ENCODE measurements at regions not wholly inside any gene's neighbourhood (a gene's known extent, or its start where the extent isn't known, plus 50 kb on each side); places are given as distances from the start of the nearest gene placed in this dataset.

DNA sequence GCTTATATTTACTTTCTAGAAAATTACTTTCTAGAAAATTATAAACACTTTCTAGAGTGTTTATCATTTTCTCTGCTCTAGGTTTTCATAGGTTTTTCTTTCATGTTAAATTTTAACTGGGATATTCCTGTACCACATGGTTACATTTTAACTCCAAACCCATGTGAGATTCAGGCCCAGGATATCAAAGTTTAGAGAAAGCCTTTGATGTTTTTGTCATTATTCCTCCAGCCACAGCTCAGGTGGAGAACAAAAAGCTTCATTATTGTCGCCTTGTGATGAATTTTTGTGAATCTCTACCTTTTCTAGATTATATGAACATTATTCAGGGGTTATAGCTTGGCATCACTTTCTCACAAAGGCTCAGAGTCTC, 816.0 kb downstream of the SQOR start:
- no peak for DNase-seq (ENCODE audit: low read depth, low spot score)
- no peak overlapping the region for H3K27ac ChIP-seq

DNA sequence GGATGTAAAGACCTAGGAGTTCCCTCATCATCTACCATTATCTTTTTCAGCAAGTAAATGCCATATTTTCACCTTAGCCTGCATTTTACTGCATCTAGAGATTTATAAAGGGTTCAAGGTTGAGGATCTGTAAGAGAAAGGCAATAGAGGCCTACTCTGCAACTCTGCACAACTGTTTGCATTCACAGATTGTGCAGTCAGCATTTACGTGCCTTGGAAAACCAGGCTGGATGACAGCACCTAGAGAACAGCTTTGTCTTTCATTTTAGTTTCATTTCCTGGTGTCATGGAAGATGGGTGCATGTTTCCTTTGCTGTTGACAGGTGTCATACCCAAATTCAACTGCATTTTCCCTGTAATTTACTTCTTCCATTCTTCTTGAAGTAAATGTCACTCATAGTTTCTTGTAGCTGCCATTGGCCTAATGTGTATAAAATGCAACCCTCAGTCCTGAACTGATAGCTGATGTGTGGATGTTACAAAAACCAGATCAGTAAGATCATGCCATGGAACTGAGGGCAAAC, 817.5 kb downstream of the SQOR start:
- no peak for DNase-seq (ENCODE audit: low read depth, low spot score)
- H3K27ac ChIP-seq = no peak overlapping the region

DNA sequence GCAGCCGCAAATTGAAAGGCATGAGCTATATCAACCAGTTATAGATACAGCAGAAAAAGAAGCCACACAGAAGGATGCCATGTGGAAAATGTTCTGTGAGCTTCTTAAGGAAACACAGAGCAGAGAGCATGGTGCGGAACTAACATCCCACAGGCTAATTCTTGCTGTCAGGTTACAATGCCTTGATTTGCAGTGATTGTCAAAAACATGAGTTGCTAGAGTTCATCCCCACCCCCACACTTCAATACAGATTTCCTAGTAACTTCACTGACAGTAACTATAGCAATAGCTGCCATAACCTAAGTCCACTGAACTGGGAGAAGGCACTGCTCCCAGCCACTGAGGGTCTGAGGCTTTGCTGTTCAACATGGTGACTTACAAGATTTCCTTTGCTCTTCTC, 821.6 kb downstream of the SQOR start:
- no peak for DNase-seq (ENCODE audit: low read depth, low spot score)
- no peak overlapping the region for H3K27ac ChIP-seq

DNA sequence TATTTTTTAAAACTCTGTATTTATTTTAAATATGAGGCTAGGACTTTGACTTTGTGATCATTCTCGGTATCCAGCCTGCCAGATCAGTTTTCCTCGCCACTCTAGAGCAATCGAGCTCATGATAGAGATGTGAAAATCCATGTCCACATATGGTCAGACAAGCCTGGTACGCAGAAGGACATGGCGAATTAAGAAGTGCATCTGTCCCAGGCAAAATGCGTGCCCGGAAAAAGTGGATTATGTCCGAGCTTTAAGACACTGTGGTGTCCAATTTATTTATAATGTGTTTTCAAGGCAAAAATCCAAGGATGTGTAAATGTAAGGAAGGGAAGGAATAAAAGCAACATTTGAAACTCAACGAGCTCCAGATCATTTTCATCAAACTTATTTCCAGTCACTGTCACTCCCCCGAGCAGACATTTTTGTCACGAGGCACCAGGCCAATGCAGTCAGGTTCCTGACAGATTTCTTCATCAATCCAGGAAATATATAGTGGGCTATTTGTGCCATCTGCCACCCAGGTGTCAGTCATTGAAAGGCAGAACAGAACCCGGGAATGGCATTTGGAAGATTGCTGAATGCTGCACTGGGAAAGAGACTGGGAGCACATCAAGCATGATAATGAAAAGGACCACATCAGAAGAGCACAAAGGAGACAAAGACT, 825.7 kb downstream of the SQOR start:
- no peak for DNase-seq (ENCODE audit: low read depth, low spot score)
- H3K27ac ChIP-seq = no peak overlapping the region

DNA sequence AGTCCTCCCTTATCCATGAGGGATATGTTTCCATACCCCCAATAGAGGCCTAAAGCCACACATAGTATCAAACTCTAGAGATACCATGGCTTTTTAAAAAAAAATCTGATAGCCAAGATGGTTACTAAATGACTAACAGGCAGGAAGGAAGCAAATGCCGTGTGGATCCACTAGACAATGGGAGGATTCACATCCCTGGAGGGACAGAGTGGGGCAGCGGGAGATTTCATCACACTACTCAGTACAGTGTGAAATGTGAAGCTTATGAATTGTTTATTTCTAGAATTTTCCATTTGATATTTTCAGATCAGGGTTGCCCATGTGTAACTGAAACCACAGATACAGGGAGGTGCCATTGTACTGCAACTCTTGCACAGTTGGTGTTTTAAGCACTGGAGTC, 826.6 kb downstream of the SQOR start:
- no peak for DNase-seq (ENCODE audit: low read depth, low spot score)
- H3K27ac ChIP-seq = no peak overlapping the region

DNA sequence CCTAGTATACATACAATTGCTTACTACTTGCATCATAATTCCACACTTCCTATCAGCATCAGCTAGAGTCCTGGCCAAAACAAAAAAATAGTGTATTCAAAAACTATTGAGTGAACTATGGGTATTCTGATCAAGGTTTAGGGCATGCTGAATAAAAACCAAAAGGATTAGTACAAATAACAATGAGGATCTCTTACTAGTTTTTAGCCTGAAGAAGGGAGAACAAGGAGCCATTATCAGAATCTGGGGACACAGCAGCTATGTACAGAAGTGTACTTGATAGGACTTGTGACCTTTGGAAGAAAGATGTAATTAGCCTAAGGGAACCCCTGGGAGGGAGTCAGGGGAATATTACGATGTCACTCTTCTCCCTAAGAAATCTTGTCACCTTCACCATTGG, 832.2 kb downstream of the SQOR start:
- DNase-seq (ENCODE audit: low read depth, low spot score) = no peak
- H3K27ac ChIP-seq = no peak overlapping the region

DNA sequence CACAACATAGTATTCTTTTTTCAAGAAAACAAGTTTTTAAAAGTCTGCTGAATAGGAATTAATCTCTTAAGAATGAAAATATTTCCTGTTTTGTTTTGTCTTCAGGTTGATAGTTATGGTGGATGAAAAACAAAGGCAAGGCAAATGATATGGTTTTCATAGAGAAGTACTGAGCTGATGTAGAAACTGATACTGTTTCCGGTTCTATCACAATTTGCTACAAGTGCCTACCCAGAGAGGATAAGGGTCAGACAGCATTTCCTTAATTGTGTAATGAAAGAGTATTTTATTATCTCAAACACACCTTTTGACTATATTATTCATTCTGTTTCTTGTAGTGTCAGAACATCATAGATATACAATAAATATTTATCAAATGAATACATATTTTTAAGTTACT, 836.3 kb downstream of the SQOR start:
- no peak overlapping the region for H3K27ac ChIP-seq
- DNase-seq (ENCODE audit: low read depth, low spot score) = no peak

DNA sequence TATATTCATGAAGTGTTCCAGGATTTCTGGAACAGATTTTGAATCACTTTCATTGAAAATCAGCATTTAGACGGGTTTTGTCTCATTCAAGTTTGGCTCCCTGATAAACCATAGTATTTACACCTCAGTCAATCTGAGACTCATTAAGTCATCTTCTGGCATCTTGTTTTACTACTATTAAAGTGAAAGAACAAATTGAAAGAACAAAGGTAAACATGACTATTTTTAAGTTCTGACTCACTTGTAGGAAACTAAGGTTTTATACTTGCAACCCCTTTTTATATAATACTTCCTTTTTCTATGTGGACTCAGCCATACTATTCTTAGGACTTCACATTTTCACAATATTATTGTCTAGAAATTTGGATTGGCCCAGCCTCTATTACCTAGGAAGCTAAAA, 854.4 kb downstream of the SQOR start:
- H3K27ac ChIP-seq = no peak overlapping the region
- no peak for DNase-seq (ENCODE audit: low read depth, low spot score)

DNA sequence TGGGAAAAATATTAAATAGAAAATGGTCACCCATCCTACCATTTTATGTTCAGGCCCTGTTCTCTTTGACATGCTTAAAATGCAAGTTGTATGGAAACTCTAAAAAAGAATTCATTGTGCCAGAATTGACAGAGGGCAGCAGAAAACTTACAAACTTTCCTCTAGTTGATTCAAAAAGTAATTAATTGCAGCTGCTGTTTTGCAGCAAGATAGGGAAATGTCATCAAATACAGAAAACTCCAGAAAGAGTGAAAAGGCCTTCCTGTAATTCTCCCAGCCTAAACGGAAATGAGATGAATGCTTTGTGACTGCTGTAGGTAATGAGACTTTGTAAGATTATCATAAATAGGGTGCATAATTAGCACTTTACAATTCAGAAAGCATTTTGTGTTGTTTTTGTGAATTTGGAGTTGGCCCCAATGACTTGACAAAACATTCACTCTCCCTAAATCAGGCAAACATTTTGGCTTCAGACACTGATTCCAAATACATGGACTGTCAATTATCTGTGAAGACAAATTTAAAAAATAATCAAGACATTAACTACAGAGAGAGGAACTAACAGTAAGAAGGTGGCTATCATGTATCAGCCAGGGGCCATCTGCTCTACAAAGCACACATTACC, 861.8 kb downstream of the SQOR start:
- DNase-seq (ENCODE audit: low read depth, low spot score) = no peak
- no peak overlapping the region for H3K27ac ChIP-seq

DNA sequence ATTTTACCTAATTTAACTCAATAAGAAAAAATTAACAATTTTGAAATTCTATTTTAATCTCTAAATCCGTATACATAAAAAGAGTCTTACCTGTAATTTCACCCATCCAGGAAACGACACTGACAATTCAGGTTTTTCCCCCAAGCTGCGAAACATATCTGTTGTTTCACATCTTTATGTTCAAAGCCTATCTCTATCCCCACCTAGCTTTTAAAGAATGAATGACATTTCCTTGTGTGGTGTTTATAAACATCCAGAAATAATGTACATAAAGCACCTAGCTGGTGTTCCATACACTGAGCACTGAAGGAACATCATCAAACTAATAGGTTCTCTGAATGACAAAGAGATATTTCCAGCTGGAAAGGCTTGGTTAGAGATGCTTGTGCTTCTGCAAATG, 867.8 kb downstream of the SQOR start:
- no peak for DNase-seq (ENCODE audit: low read depth, low spot score)

DNA sequence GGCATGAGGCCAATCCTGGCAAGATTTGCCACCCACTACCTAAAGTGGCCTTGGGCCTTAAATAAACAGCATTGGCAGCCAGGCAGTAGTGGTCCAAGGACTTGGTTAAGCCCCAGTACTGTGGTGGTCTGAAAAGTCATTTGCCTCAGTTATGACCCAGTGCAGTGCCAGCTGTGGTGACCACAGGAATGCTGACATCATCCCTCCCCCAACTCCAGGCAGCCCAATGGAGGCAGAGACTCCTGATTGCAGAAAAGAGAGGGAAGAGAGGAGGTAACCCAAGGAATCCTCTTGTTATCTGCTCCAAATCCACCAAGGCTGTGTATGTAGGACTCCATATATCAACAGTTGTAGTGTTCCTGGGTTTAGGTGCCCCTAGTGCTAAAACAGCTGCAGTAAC, 883.6 kb downstream of the SQOR start:
- no peak overlapping the region for H3K27ac ChIP-seq
- DNase-seq (ENCODE audit: low read depth, low spot score) = no peak

More for the DNA sequence above, 867.8 kb downstream of the SQOR start:
- H3K27ac ChIP-seq = no peak overlapping the region

DNA sequence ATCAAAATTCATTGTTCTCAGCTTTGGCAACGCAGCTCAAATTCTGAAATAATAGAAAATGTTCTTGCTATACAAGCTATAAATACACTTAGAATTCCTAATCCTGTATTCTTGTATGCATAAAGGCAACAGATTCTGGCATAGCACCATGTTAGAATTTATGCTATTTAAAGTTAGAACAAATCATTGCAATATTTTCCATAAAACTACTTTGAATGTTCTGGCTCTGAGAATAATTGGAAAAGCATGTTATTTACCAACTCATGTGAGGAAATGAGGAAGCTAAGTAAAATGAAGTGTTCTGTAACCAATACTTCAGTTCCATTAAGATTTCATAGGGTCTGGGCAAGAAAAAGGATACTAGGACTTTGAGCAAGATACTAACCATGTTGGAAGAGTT, 888.9 kb downstream of the SQOR start:
- DNase-seq (ENCODE audit: low read depth, low spot score) = no peak
- H3K27ac ChIP-seq = no peak overlapping the region

DNA sequence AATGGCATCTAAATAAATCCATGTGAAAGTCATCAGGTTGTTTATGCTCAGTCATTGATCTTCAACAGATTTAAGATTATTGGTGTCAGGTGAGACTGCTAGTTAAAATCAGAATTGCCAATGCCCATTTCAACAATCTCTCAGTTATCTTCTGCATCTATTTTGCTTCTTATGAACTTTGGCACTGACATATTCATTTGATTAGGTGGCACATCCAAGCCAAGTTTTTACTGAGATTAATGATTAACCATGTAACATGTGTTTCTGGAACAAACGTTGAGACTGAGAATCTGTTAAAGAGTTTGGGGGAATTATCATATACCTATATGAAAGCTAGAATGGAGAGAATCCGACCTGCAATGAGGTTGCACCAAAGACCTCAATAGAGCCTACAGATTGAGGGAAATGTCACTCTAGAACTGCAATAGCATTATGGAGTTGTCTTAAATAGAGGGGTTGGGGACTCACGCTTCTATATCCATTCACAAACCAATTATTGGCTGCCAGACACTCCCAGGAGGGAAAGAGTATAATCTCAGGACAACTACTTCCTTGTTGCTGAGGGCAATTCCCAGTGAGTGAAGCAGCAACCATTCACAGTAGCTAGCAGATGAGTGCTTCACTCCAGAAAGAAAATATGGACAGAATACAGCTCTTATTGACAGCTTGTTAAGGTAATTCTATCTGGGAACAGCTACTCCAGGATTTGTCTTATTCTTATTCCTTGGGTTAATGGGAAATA, 891.3 kb downstream of the SQOR start:
- DNase-seq (ENCODE audit: low read depth, low spot score) = no peak
- H3K27ac ChIP-seq = no peak overlapping the region

DNA sequence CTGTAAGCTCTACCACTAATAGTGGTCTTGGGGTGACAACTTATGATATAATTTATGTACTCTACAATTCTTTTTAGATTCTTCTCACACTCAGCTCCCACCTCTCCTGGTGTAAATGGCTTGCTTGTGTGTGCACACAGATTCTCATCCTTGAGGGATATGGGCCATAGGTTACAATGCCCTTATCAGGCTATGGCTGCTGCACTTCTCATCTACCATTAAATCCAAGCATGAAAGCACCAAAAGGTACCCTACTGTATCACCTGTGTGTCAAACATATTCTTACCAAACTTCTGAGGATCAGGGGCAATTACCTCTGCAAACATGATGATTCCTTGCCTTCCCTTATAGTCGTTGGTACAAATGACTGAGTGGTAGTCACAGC, 891.9 kb downstream of the SQOR start:
- H3K27ac ChIP-seq = no peak overlapping the region
- no peak for DNase-seq (ENCODE audit: low read depth, low spot score)

DNA sequence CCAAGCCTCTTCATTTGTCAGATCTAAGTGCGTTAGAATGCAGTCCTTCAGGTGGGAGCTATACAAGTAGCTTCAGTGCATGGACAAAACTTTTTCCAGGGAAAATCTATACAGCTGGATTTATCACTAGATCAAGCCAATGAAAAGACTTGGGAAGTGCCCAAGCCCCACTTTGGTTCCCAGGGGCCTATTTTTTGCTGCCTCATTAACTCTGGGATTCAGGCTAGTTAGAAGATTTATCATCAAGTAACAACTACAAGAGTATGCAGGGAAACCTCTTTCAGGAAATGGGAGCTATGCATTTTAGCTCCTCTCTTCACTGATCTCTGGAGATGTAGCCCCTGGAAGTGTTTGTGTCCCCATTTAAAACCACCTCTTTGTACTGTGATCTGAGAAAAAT, 908.8 kb downstream of the SQOR start:
- no peak overlapping the region for H3K27ac ChIP-seq
- no peak for DNase-seq (ENCODE audit: low read depth, low spot score)

DNA sequence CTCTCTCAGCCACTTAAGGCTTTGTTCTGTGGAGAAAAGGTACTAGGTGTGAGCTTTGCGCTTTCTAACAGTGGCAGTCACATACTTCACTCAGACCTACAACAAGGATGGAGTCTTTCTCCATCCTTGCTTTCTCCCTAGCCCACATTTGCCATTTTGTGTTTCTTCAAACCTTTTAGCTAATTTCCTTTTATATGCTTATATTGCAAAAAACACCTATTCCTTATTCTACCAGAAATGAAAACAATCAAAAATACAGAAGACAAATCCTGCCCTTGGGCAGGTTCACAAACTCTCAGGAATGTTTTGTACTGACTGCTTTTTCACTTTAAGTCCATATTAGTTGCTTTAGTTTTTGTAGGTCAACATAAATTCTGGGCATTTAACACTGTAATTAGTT, 914.2 kb downstream of the SQOR start:
- DNase-seq (ENCODE audit: low read depth, low spot score) = no peak
- no peak overlapping the region for H3K27ac ChIP-seq

DNA sequence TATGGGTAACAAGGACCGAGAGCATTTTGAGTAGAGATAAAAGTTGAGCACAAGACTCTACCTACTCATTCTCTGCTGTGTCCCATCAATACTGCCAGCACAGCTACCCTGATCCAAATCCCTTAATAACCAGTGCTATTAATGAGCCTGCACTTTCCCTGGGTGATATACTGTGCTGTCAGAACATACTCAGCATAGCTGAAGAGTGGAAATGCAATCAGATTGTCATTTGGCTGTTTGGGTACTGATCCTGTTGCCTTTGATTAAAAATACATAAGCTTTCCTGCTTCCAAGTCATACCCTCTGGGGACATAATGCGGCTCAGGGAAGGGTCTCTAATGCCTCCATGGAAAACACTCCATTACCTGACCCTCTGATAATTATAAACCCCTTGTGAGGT, 917.5 kb downstream of the SQOR start:
- no peak for DNase-seq (ENCODE audit: low read depth, low spot score)
- H3K27ac ChIP-seq = no peak overlapping the region

DNA sequence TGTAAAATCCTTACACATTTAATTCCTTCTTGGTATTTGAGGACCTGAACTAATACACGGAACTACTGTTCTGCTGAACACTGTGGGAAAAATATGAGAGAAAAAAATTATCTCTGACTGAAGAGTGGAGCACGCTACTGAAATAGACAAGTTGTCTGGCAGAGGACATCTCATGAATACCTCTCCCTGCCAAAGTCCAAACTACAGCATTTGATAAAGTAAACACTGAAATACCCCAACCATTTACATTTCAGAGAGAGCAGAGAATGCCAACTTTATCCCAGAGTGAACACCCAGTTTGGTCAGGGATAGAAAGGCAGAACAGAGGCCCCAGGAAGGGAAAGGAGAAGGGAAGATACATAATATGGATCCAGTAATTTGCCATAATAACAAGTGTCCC, 920.7 kb downstream of the SQOR start:
- no peak for DNase-seq (ENCODE audit: low read depth, low spot score)
- no peak overlapping the region for H3K27ac ChIP-seq

DNA sequence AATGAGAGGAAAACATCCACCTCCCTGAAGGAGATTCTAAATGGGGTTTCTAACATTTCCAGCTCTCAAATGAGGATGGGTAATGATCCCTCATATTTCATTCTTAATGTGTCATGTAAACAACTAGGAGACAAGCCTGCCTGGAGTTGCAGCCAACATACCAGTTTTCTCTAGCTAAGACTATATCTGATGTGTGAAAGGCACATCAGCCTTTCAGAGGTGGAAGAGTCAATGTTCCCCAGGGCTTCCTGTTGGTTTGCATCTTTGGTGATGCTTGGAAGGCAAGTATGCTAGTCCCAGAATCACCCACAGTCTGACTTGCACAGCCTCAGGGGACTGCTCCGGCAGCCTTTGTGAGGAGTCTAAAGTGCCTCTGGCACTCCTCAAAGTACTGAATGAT, 921.2 kb downstream of the SQOR start:
- H3K27ac ChIP-seq = no peak overlapping the region
- no peak for DNase-seq (ENCODE audit: low read depth, low spot score)

DNA sequence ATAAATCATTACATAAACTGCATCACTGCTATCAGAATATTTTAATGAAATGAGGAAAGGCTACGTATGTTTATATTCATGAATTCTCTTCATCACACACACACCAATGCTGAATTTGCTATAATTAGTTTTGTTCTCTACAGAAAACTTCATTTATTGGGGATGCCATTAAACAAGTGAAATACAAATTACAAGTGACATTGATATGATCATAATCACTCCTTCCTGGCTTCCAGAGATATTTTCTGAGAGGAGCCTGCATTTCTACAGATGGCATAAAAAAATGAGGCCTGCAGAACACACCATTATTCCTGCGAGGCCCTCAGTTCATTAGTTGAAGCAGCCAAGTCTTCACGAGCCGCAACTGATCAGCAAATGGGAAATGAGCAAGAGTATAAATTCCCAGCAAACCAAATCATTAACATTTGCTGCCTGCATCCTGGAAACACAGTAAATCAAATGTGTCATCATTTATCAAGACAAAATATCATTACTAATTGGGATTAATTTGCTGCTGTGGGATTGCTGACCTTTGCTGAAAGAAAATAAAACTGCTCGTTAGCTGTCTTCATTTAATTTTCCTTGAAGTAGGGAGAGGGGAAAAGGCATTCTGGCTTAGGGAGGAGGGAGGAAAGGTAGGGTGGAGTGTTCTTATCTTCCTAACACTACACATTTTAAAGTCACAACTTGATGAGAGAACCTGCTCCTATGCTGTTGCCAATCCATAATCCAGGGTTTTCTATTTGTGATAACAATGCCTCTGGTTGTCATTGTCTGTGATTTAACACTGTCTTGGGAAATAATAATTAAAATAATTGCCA, 921.9 kb downstream of the SQOR start:
- DNase-seq (ENCODE audit: low read depth, low spot score) = no peak
- no peak overlapping the region for H3K27ac ChIP-seq

DNA sequence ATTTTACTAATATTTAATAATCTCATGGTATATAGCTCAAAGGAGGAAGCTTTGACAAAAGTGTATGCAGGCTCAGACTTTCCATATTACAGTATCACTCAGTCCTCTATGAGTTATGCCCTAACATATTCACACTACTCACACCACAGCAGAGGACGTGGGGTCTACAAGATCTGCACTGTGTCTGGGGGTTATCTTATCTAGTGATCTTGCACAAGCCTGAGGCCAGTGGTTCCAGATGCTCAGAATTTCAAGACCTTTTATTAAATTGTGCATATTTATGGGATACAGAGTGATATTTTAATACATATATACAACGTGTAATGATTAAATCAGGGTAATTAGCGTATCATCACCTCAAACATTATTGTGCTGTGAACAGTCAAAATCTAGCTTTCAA, 933.1 kb downstream of the SQOR start:
- no peak for DNase-seq (ENCODE audit: low read depth, low spot score)

More for the DNA sequence above, 933.1 kb downstream of the SQOR start:
- H3K27ac ChIP-seq = no peak overlapping the region

All from epithelial cell of prostate (primary cell).